OCI-LY7 (cell line): ENCODE measurements at regions not wholly inside any gene's neighbourhood (a gene's known extent, or its start where the extent isn't known, plus 50 kb on each side); places are given as distances from the start of the nearest gene placed in this dataset.

Source experiments
- BruUV-seq: library from RNA; stranded (reverse); fragments of 400-500 nt; replicated peaks from 2 replicates; lab custom pipeline; 2021; lab: Mats Ljungman, UMichigan
- CTCF ChIA-PET: fragments of 300-600 bp; sonication (Branson Sonifier 250); formaldehyde crosslinking; loops from one replicate; lab custom pipeline; 2022; ENCODE audit warnings: antibody characterized with exemption; ENCODE audit not compliant: unreplicated experiment; lab: Charles Lee
- POLR2A ChIA-PET: fragments of 300-600 bp; sonication (Branson Sonifier 250); formaldehyde crosslinking; loops from one replicate; lab custom pipeline; 2022; ENCODE audit warnings: antibody characterized with exemption; lab: Charles Lee
- DNase-seq: peaks from one replicate; pipeline ENCODE4 v3.0.0-alpha.2; 2015; ENCODE audit warnings: low spot score
- H2AFZ ChIP-seq: fragments of 200-600 bp; sonication (generic), shearing (Covaris generic); 2 replicates; pipeline ENCODE4 v1.6.1; 2014; ENCODE audit warnings: mild to moderate bottlenecking, antibody characterized with exemption, low read length, moderate library complexity
- H3K27ac ChIP-seq: fragments of 200-600 bp; sonication (generic); 2 replicates; pipeline ENCODE4 v1.5.1; 2014; ENCODE audit warnings: mixed run types, low read depth, mild to moderate bottlenecking, moderate library complexity, low read length, inconsistent platforms; ENCODE audit not compliant: poor library complexity, severe bottlenecking
- H3K36me3 ChIP-seq: fragments of 200-600 bp; sonication (generic); 2 replicates; pipeline ENCODE4 v1.6.1; 2014; ENCODE audit warnings: mild to moderate bottlenecking, antibody characterized with exemption, low read length, moderate library complexity, mixed read lengths; ENCODE audit not compliant: insufficient read depth
- H3K4me1 ChIP-seq: fragments of 200-600 bp; sonication (generic); 2 replicates; pipeline ENCODE4 v1.5.1; 2014; ENCODE audit warnings: mild to moderate bottlenecking, low read length; ENCODE audit not compliant: insufficient read depth, poor library complexity, severe bottlenecking
- H3K4me2 ChIP-seq: fragments of 200-600 bp; sonication (generic); 2 replicates; pipeline ENCODE4 v1.6.1; 2014; ENCODE audit warnings: mild to moderate bottlenecking, low read length
- H3K4me3 ChIP-seq: fragments of 200-600 bp; sonication (generic); 2 replicates; pipeline ENCODE4 v1.5.1; 2014; ENCODE audit warnings: mild to moderate bottlenecking, low read depth, low read length; ENCODE audit not compliant: poor library complexity, severe bottlenecking
- H3K79me2 ChIP-seq: fragments of 200-600 bp; sonication (generic); 2 replicates; pipeline ENCODE4 v1.6.1; 2016; ENCODE audit warnings: low read depth, mild to moderate bottlenecking, low read length, moderate library complexity, mixed read lengths; ENCODE audit not compliant: insufficient read depth
- H3K9me2 ChIP-seq: fragments of 200-600 bp; sonication (generic); 2 replicates; pipeline ENCODE4 v1.6.1; 2016; ENCODE audit warnings: mild to moderate bottlenecking, low read length, mixed read lengths; ENCODE audit not compliant: insufficient read depth
- H3K9me3 ChIP-seq: fragments of 200-600 bp; sonication (generic); 2 replicates; pipeline ENCODE4 v1.6.1; 2014; ENCODE audit warnings: mild to moderate bottlenecking, mixed run types, low read length, mixed read lengths
- H4K20me1 ChIP-seq: fragments of 200-600 bp; sonication (generic); 2 replicates; pipeline ENCODE4 v1.6.1; 2014; ENCODE audit warnings: mild to moderate bottlenecking, antibody characterized with exemption, low read length, moderate library complexity, mixed read lengths; ENCODE audit not compliant: insufficient read depth
- EZH2phosphoT487 ChIP-seq: fragments of 200-600 bp; sonication (generic); IDR thresholded peaks from 2 replicates; pipeline ENCODE4 v1.6.1; 2018; ENCODE audit warnings: low read depth, borderline replicate concordance, mild to moderate bottlenecking, mixed run types, antibody characterized with exemption, low read length, moderate library complexity, mixed read lengths
- intact Hi-C: fragments of 100-400 bp; cut with micrococcal nuclease; formaldehyde crosslinking; loops from one replicate; pipeline ENCODE4 v1.10.0; 2022; ENCODE audit not compliant: unreplicated experiment
- TF ChIP-seq, protein P1 (sequence below): fragments of 200-600 bp; sonication (generic); conservative IDR thresholded peaks from 2 replicates; pipeline ENCODE4 v1.5.1; 2014; ENCODE audit warnings: mild to moderate bottlenecking, antibody characterized with exemption, low read length, moderate library complexity, mixed read lengths

GRCh38 chr13:89852570-89852969 is 1494.9 kb upstream of the MIR17HG start:
- ChIA-PET POLR2A (no interaction called here), CTCF (no interaction called here)
- BruUV-seq, result no TSS peak
- Histone ChIP-seq H3K36me3 (no peaks in the 10 kb centered on the region), H3K4me2 (no peak overlapping the region), H3K4me3 (no peak overlapping the region), H3K4me1 (no peaks in the 10 kb centered on the region), H4K20me1 (no peaks in the 10 kb centered on the region), H3K27ac (no peak overlapping the region), H3K9me3 (peaks cover 27% of the 10 kb centered on the region), H2AFZ (no peak overlapping the region), H3K79me2 (no peaks in the 10 kb centered on the region), H3K9me2 (0 out of 2 replicates have a peak, but pooled peaks cover 3% of the 10 kb centered on the region)
- intact Hi-C loops, result no loop called here
- TF ChIP-seq, protein P1, sequence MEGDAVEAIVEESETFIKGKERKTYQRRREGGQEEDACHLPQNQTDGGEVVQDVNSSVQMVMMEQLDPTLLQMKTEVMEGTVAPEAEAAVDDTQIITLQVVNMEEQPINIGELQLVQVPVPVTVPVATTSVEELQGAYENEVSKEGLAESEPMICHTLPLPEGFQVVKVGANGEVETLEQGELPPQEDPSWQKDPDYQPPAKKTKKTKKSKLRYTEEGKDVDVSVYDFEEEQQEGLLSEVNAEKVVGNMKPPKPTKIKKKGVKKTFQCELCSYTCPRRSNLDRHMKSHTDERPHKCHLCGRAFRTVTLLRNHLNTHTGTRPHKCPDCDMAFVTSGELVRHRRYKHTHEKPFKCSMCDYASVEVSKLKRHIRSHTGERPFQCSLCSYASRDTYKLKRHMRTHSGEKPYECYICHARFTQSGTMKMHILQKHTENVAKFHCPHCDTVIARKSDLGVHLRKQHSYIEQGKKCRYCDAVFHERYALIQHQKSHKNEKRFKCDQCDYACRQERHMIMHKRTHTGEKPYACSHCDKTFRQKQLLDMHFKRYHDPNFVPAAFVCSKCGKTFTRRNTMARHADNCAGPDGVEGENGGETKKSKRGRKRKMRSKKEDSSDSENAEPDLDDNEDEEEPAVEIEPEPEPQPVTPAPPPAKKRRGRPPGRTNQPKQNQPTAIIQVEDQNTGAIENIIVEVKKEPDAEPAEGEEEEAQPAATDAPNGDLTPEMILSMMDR, result no peak
- no peak for TF ChIP-seq EZH2phosphoT487
- no peak for DNase-seq

DNA sequence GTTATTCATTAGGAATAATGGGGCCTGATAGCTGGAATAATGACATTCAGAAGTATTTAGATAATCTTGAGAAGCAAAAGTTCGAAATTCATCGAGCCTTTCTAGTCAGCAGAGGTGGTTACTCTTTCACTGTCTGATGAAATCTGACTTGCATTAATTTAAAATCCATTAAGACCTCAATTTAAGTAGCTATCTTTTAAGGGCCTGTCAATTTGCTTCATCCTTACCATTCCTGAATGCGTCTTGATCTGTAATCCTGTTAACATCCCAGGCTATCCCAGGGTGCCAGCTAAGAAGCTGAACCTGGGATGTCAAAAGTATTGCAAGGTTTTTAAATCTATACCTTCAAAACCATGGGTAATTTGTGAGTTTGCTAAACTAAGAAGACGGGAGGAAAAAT is 1491.0 kb upstream of the MIR17HG start:
- no peak overlapping the region for H3K4me3 ChIP-seq
- H3K4me2 ChIP-seq, result no peak overlapping the region
- H3K9me2 ChIP-seq, result 0 out of 2 replicates have a peak, but pooled peaks cover 3% of the 10 kb centered on the region
- TF ChIP-seq, protein P1, result no peak
- no peak for TF ChIP-seq EZH2phosphoT487
- intact Hi-C loops, result no loop called here
- peaks cover 9% of the 10 kb centered on the region; the same call in 1 of the 2 replicates for H3K9me3 ChIP-seq
- no peaks in the 10 kb centered on the region for H3K4me1 ChIP-seq
- H3K79me2 ChIP-seq, result no peaks in the 10 kb centered on the region
- no peaks in the 10 kb centered on the region for H4K20me1 ChIP-seq
- DNase-seq, result no peak
- no peaks in the 10 kb centered on the region for H3K36me3 ChIP-seq
- ChIA-PET POLR2A (interaction anchor here (0.6 kb wide), 1 partner anchor 341 kb away, joined by 3 read pairs; no protein-coding TSS in a partner anchor), CTCF (no interaction called here)
- H2AFZ ChIP-seq, result no peak overlapping the region
- no TSS peak for BruUV-seq
- H3K27ac ChIP-seq, result no peak overlapping the region

DNA sequence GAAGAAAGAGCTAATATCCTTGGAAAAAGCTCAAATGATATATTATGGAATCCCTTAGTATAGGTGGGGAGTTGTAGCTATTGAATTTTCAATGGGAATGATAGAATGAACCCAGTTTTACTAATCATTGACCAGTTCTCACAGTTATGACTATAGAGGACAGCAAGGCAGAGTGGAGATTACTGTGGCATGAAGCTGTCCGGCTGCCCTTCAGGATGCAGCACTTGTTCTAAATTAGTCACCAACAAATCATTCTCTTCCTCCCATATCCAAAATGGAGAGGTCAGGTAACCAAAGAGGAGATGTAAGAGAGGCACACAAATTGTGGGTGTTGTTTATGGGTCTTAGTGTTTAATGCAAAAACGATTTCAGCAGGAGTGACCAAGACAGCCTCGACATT is 1490.0 kb upstream of the MIR17HG start:
- H3K4me2 ChIP-seq, result no peak overlapping the region
- no TSS peak for BruUV-seq
- TF ChIP-seq EZH2phosphoT487, result no peak
- TF ChIP-seq, protein P1, result no peak
- no peak overlapping the region for H3K4me3 ChIP-seq
- DNase-seq, result no peak
- no peaks in the 10 kb centered on the region for H4K20me1 ChIP-seq
- H3K9me2 ChIP-seq, result 0 out of 2 replicates have a peak, but pooled peaks cover 3% of the 10 kb centered on the region
- ChIA-PET POLR2A (interaction anchor here (1.1 to 1.6 kb wide), 2 partner anchors 24 to 68 kb away, joined by 3 to 5 read pairs; no protein-coding TSS in a partner anchor), CTCF (no interaction called here)
- no peak overlapping the region for H2AFZ ChIP-seq
- no peaks in the 10 kb centered on the region for H3K36me3 ChIP-seq
- H3K27ac ChIP-seq, result no peak overlapping the region
- H3K79me2 ChIP-seq, result no peaks in the 10 kb centered on the region
- H3K9me3 ChIP-seq, result peaks cover 9% of the 10 kb centered on the region; the same call in 1 of the 2 replicates
- no peaks in the 10 kb centered on the region for H3K4me1 ChIP-seq
- intact Hi-C loops, result no loop called here
